ENCODE measurements at regions not wholly inside any gene's neighbourhood (a gene's known extent, or its start where the extent isn't known, plus 50 kb on each side); places are given as distances from the start of the nearest gene placed in this dataset.

- TF ChIP-seq USF2 (IDR thresholded peaks at IDR 0.05; ENCODE audit: low read depth, low read length) (no peak), POLR2A (IDR thresholded peaks at IDR 0.05; ENCODE audit: low read depth, low read length) (no peak), NFE2L2 (IDR thresholded peaks at IDR 0.05; ENCODE audit: low read depth, low read length) (no peak)
Observed at GRCh38 chr14:31945074-31945613, 132.0 kb upstream of the ARHGAP5 start (continued).

GRCh38 chr14:31945701-31946100 is 131.4 kb upstream of the ARHGAP5 start:
- Histone ChIP-seq H3K14ac (replicated peaks; ENCODE audit: low read depth, low read length) (no peak overlapping the region), H4K91ac (ENCODE audit: insufficient read depth, low read depth, low read length) (no peak overlapping the region), H4K20me1 (ENCODE audit: insufficient read depth, low read length) (no peaks in the 10 kb centered on the region), H3K18ac (ENCODE audit: low read depth, low read length) (no peak overlapping the region), H3K4me3 (ENCODE audit: insufficient read depth, low read depth, low read length) (no peak overlapping the region), H2AK9ac (replicated peaks; ENCODE audit: low read depth, low read length, poor library complexity) (no peak overlapping the region), H3K79me1 (ENCODE audit: low read depth in 1 of 2, low read length in 2 of 2) (no peaks in the 10 kb centered on the region), H3K27ac (ENCODE audit: insufficient read depth, low read length) (no peak overlapping the region), H3K23ac (ENCODE audit: low read depth, low read length) (no peak overlapping the region), H2BK20ac (ENCODE audit: low read depth, low read length) (no peak overlapping the region), H3K4me2 (ENCODE audit: low read depth, low read length) (no peak overlapping the region), H2BK5ac (ENCODE audit: low read depth, low read length, poor library complexity, severe bottlenecking) (no peak overlapping the region), H2BK120ac (ENCODE audit: low read depth, low read length) (no peak overlapping the region), H3K9ac (ENCODE audit: low read depth, low read length) (no peak overlapping the region), H3K27me3 (ENCODE audit: control insufficient read depth, insufficient read depth, low read length) (peaks cover 7% of the 10 kb centered on the region), H3K4me1 (ENCODE audit: control insufficient read depth, insufficient read depth, low read length) (peaks cover 7% of the 10 kb centered on the region), H2BK15ac (ENCODE audit: low read depth, low read length) (no peak overlapping the region), H2AFZ (replicated peaks; ENCODE audit: low read length, poor library complexity) (no peak overlapping the region), H3K56ac (ENCODE audit: extremely low read depth, insufficient read depth, low read length) (no peak overlapping the region), H3K9me1 (ENCODE audit: insufficient read depth, low read length) (peaks cover 8% of the 10 kb centered on the region; the same call in 1 of the 2 replicates), H3K4ac (ENCODE audit: low read depth, low read length) (no peak overlapping the region), H3K36me3 (ENCODE audit: control insufficient read depth, insufficient read depth, low read length) (no peaks in the 10 kb centered on the region), H4K8ac (ENCODE audit: low read depth in 2 of 2, low read length in 2 of 2) (no peak overlapping the region), H4K5ac (ENCODE audit: low read depth, low read length) (no peak overlapping the region), H2AK5ac (ENCODE audit: low read depth, low read length) (no peak overlapping the region), H3K9me3 (ENCODE audit: control insufficient read depth, insufficient read depth, low read length) (no peaks in the 10 kb centered on the region)
- ChIA-PET POLR2A (ENCODE audit: unreplicated experiment) (no interaction called here), CTCF (no interaction called here)
- DNase-seq, result no peak
- ATAC-seq (ENCODE audit: low read depth), result no peak
- intact Hi-C loops (cut with micrococcal nuclease), result loop anchor here (5.0 kb wide), 1 partner anchor 307 kb away; no protein-coding TSS in a partner anchor
- in situ Hi-C loops (cut with MboI; ENCODE audit: low sequenced_read_pairs), result loop anchor here (25.0 kb wide), 1 partner anchor 292 kb away; no protein-coding TSS in a partner anchor
- WGBS, 2 experiments (ENCODE audit: extremely low coverage in 2 of 2, insufficient read length in 1 of 2), result 83% methylated on average over 1 of the region's 6 CpGs; no CpG with 5 or more reads in 1 of the 2 experiments
- dilution Hi-C loops (cut with HindIII; ENCODE audit: low sequenced_read_pairs, unreplicated experiment), result no loop called here
- TF ChIP-seq RFX5 (IDR thresholded peaks at IDR 0.05; ENCODE audit: low read depth, low read length) (no peak), MAZ (IDR thresholded peaks at IDR 0.05; ENCODE audit: borderline replicate concordance, low read depth, low read length) (no peak)
- BruUV-seq (replicated peaks), result no TSS peak
